ENCODE measurements at regions not wholly inside any gene's neighbourhood (a gene's known extent, or its start where the extent isn't known, plus 50 kb on each side); places are given as distances from the start of the nearest gene placed in this dataset.

DNA sequence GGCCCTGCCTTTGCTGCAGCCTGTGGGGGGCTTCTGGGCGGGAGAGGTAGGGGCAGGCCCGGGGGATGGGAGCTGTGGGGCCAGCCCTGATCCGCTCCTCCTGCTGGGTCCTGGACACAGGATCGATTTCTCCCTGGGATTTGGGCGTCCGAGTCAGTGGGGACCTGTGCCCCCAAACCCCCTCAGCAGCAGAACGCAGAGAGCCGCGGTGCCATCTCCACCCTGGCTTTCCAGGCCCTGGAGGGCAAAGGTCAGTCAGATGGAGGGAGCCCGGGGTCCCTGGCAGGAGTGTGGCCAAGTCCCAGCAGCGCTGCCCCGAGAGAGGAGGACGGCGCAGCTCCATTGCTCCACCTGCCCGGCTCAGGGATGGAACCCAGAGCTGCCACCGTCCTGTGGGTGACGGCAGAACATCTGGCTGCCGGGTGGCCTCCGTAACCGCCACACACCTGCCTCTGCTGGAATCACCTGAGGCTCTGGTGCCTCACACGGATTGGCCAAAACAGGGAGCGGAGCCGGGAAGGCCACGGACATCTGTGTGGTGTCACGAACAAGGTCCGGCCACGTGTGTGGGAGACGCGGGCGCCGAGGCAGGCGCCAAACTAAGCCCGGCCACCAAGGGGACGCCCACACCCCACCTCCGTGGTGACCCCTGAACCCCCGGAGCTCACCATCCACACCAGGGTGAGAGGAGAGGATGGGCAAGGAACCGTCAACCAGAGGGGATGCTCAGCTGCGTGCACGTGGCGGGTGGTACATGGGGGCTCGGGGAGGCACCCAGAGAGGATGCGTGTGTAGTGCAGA, 80.3 kb upstream of the FBRSL1 start:
- Histone ChIP-seq H3K36me3 (ENCODE audit: control insufficient read depth in 2 of 2, insufficient read depth in 1 of 2, low read length in 2 of 2) (no peaks in the 10 kb centered on the region), H3K4me1 (ENCODE audit: control insufficient read depth, insufficient read depth, low read length) (no peaks in the 10 kb centered on the region), H3K27ac (ENCODE audit: extremely low read depth, low read depth, low read length) (no peak overlapping the region), H3K9me3 (ENCODE audit: control insufficient read depth, insufficient read depth, low read depth, low read length) (no peaks in the 10 kb centered on the region), H3K4me3 (ENCODE audit: low read depth, low read length) (no peak overlapping the region)
- POLR2A ChIA-PET, result no interaction called here
- TF ChIP-seq, protein P1, sequence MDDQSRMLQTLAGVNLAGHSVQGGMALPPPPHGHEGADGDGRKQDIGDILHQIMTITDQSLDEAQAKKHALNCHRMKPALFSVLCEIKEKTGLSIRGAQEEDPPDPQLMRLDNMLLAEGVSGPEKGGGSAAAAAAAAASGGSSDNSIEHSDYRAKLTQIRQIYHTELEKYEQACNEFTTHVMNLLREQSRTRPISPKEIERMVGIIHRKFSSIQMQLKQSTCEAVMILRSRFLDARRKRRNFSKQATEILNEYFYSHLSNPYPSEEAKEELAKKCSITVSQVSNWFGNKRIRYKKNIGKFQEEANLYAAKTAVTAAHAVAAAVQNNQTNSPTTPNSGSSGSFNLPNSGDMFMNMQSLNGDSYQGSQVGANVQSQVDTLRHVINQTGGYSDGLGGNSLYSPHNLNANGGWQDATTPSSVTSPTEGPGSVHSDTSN (CRISPR knock-in tag; IDR thresholded peaks at IDR 0.05), result no peak
- CTCF ChIA-PET, result interaction anchor here (0.5 kb wide), 1 partner anchor 204 kb away, joined by 3 read pairs; no protein-coding TSS in a partner anchor

GRCh38 chr12:132408626-132409494, 79.5 kb upstream of the GALNT9 start:
- Histone ChIP-seq H3K36me3 (ENCODE audit: control insufficient read depth in 2 of 2, insufficient read depth in 1 of 2, low read length in 2 of 2) (no peaks in the 10 kb centered on the region), H3K4me3 (ENCODE audit: low read depth, low read length) (no peak overlapping the region), H3K27ac (ENCODE audit: extremely low read depth, low read depth, low read length) (no peak overlapping the region), H3K9me3 (ENCODE audit: control insufficient read depth, insufficient read depth, low read depth, low read length) (no peaks in the 10 kb centered on the region), H3K4me1 (ENCODE audit: control insufficient read depth, insufficient read depth, low read length) (no peaks in the 10 kb centered on the region)
- TF ChIP-seq ZNF335 (tag by site-specific recombination; conservative IDR thresholded peaks at IDR 0.05) (no peak), ZNF324 (tag by site-specific recombination; IDR thresholded peaks at IDR 0.05) (no peak), ZNF791 (tag by site-specific recombination; IDR thresholded peaks at IDR 0.05) (no peak), ZNF354C (tag by site-specific recombination; IDR thresholded peaks at IDR 0.05; ENCODE audit: borderline replicate concordance, low read depth) (no peak), GLIS2 (tag by site-specific recombination; IDR thresholded peaks at IDR 0.05) (no peak), ZNF10 (tag by site-specific recombination; IDR thresholded peaks at IDR 0.05) (no peak), YY2 (tag by site-specific recombination; IDR thresholded peaks at IDR 0.05) (no peak), ZNF560 (tag by site-specific recombination; IDR thresholded peaks at IDR 0.05; ENCODE audit: borderline replicate concordance) (no peak), YY1 (tag by site-specific recombination; IDR thresholded peaks at IDR 0.05) (no peak), ZBTB7A (tag by site-specific recombination; IDR thresholded peaks at IDR 0.05; ENCODE audit: low read depth) (no peak), ZNF501 (tag by site-specific recombination; IDR thresholded peaks at IDR 0.05) (no peak), ZNF529 (tag by site-specific recombination; IDR thresholded peaks at IDR 0.05; ENCODE audit: insufficient replicate concordance) (no peak), ZNF843 (tag by site-specific recombination; IDR thresholded peaks at IDR 0.05) (no peak), ZNF555 (tag by site-specific recombination; conservative IDR thresholded peaks at IDR 0.05) (no peak), ZBTB48 (tag by site-specific recombination; IDR thresholded peaks at IDR 0.05) (no peak)
- TF ChIP-seq, protein P2, sequence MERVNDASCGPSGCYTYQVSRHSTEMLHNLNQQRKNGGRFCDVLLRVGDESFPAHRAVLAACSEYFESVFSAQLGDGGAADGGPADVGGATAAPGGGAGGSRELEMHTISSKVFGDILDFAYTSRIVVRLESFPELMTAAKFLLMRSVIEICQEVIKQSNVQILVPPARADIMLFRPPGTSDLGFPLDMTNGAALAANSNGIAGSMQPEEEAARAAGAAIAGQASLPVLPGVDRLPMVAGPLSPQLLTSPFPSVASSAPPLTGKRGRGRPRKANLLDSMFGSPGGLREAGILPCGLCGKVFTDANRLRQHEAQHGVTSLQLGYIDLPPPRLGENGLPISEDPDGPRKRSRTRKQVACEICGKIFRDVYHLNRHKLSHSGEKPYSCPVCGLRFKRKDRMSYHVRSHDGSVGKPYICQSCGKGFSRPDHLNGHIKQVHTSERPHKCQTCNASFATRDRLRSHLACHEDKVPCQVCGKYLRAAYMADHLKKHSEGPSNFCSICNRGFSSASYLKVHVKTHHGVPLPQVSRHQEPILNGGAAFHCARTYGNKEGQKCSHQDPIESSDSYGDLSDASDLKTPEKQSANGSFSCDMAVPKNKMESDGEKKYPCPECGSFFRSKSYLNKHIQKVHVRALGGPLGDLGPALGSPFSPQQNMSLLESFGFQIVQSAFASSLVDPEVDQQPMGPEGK (tag by site-specific recombination; IDR thresholded peaks at IDR 0.05), result no peak
- ChIA-PET CTCF (no interaction called here), POLR2A (no interaction called here)

GRCh38 chr12:132407992-132408391, 78.6 kb upstream of the GALNT9 start:
- Histone ChIP-seq H3K4me1 (ENCODE audit: control insufficient read depth, insufficient read depth, low read length) (no peaks in the 10 kb centered on the region), H3K36me3 (ENCODE audit: control insufficient read depth in 2 of 2, insufficient read depth in 1 of 2, low read length in 2 of 2) (no peaks in the 10 kb centered on the region), H3K9me3 (ENCODE audit: control insufficient read depth, insufficient read depth, low read depth, low read length) (no peaks in the 10 kb centered on the region), H3K4me3 (ENCODE audit: low read depth, low read length) (no peak overlapping the region), H3K27ac (ENCODE audit: extremely low read depth, low read depth, low read length) (no peak overlapping the region)
- TF ChIP-seq ZEB2 (tag by site-specific recombination; IDR thresholded peaks at IDR 0.05) (no peak), ZBTB48 (tag by site-specific recombination; IDR thresholded peaks at IDR 0.05) (no peak)
- ChIA-PET POLR2A (no interaction called here), CTCF (no interaction called here)

All from HEK293 (cell line).